Spleen (tissue), 7 donors: ENCODE measurements at regions not wholly inside any gene's neighbourhood (a gene's known extent, or its start where the extent isn't known, plus 50 kb on each side); places are given as distances from the start of the nearest gene placed in this dataset.

Experiments used
- POLR2A ChIP-seq, 3 donors: fragments of 450-650 bp; IDR thresholded peaks; one replicate each; pipeline ENCODE4 v1.5.1; 2017; ENCODE audit warnings: antibody characterized with exemption in 3 of 3, mild to moderate bottlenecking in 1 of 3
- TF ChIP-seq, protein P1 (sequence below), 11 experiments: fragments of 200-600 bp in 7 of 11; fragments of 450-650 bp in 4 of 11; sonication (generic) in 4 of 11; IDR thresholded peaks in 8 of 11; conservative IDR thresholded peaks in 3 of 11; 1 replicate in 7 of 11; 2 replicates in 4 of 11; pipeline versions ENCODE4 v1.4.0 to v1.8.0; 2016 to 2021; ENCODE audit warnings: antibody characterized with exemption in 11 of 11, inconsistent platforms in 4 of 11, mild to moderate bottlenecking in 1 of 11
- donor health status: DM: no; HTN: no; CAD: no; lungs with moderate emphysema.
- donor health status: DM: no; HTN: no; CAD: no.
- donor health status: DM: no; HTN: no; CAD: no.

DNA sequence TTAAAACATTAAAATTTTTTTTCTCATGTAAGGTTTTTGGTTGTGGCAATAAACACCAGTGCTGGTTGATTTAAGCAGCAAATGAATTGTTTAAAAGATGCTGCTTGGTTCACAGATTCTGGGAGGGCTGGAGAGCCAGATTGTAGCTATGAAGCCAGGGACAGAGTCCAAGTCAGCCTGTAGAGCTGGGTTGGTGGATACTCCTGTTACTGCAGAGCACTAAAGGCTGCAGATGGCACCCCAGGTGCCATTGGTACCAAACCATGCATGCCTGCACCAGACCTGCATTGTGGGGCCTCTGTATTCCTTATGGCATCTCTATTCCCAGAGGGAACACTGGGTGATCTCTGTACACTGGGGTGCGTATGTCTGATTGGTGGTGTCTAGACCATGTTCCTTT, 113.3 kb downstream of the SNAPC1 start:
- TF ChIP-seq, protein P1, sequence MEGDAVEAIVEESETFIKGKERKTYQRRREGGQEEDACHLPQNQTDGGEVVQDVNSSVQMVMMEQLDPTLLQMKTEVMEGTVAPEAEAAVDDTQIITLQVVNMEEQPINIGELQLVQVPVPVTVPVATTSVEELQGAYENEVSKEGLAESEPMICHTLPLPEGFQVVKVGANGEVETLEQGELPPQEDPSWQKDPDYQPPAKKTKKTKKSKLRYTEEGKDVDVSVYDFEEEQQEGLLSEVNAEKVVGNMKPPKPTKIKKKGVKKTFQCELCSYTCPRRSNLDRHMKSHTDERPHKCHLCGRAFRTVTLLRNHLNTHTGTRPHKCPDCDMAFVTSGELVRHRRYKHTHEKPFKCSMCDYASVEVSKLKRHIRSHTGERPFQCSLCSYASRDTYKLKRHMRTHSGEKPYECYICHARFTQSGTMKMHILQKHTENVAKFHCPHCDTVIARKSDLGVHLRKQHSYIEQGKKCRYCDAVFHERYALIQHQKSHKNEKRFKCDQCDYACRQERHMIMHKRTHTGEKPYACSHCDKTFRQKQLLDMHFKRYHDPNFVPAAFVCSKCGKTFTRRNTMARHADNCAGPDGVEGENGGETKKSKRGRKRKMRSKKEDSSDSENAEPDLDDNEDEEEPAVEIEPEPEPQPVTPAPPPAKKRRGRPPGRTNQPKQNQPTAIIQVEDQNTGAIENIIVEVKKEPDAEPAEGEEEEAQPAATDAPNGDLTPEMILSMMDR (IDR thresholded peaks at IDR 0.05 in 8 of 11, conservative IDR thresholded peaks at IDR 0.05 in 3 of 11): no peak
- no peak for TF ChIP-seq POLR2A (IDR thresholded peaks at IDR 0.05)
